Cardiac muscle cell (in vitro differentiated cells and primary cell): ENCODE measurements at regions not wholly inside any gene's neighbourhood (a gene's known extent, or its start where the extent isn't known, plus 50 kb on each side); places are given as distances from the start of the nearest gene placed in this dataset.

ENCODE experiments used
- DNase-seq, 2 donors: peaks; one replicate each; pipeline versions ENCODE4 v3.0.0 to v3.0.0-alpha.2; 2010 to 2017; ENCODE audit warnings: low read depth in 1 of 2, low spot score in 1 of 2
- H3K27ac ChIP-seq: fragments of 200-600 bp; sonication (generic); 2 replicates; pipeline ENCODE4 v1.5.1; 2016
- H3K27me3 ChIP-seq: fragments of 200-600 bp; sonication (generic); 2 replicates; pipeline ENCODE4 v1.6.0; 2016; ENCODE audit warnings: control low read depth
- H3K36me3 ChIP-seq: fragments of 200-600 bp; sonication (generic); 2 replicates; pipeline ENCODE4 v1.5.1; 2016; ENCODE audit warnings: control low read depth
- H3K4me1 ChIP-seq: fragments of 200-600 bp; sonication (generic); 2 replicates; pipeline ENCODE4 v1.8.1; 2017; ENCODE audit warnings: low read depth, mild to moderate bottlenecking, mixed run types
- H3K4me3 ChIP-seq: fragments of 200-600 bp; sonication (generic); 2 replicates; pipeline ENCODE4 v1.5.1; 2016; ENCODE audit warnings: mild to moderate bottlenecking
- H3K9me3 ChIP-seq: fragments of 200-600 bp; sonication (generic); 2 replicates; pipeline ENCODE4 v1.5.1; 2017; ENCODE audit warnings: low read depth, mild to moderate bottlenecking, control low read depth
- CTCF ChIP-seq: IDR thresholded peaks from 2 replicates; pipeline ENCODE4 v1.5.1; 2012; ENCODE audit warnings: low read depth, mild to moderate bottlenecking, low read length

- Histone ChIP-seq H3K9me3 (no peaks in the 10 kb centered on the region), H3K27ac (no peak overlapping the region), H3K4me1 (no peaks in the 10 kb centered on the region), H3K4me3 (no peak overlapping the region), H3K27me3 (no peaks in the 10 kb centered on the region), H3K36me3 (no peaks in the 10 kb centered on the region)
- no peak for DNase-seq
- TF ChIP-seq CTCF = no peak
These were observed 126.9 kb downstream of the SOX11 start for GRCh38 chr2:5818961-5819600.

- Histone ChIP-seq H3K27ac (no peak overlapping the region), H3K4me1 (no peaks in the 10 kb centered on the region), H3K9me3 (no peaks in the 10 kb centered on the region), H3K27me3 (no peaks in the 10 kb centered on the region), H3K36me3 (no peaks in the 10 kb centered on the region), H3K4me3 (no peak overlapping the region)
- TF ChIP-seq CTCF = no peak
- no peak for DNase-seq
These were observed 131.9 kb downstream of the SOX11 start for GRCh38 chr2:5824126-5824525.

- TF ChIP-seq CTCF = no peak
- H3K4me3 ChIP-seq = no peak overlapping the region
- H3K36me3 ChIP-seq = no peaks in the 10 kb centered on the region
- no peak overlapping the region for H3K27ac ChIP-seq
- H3K4me1 ChIP-seq = no peaks in the 10 kb centered on the region
- DNase-seq = no peak
- H3K9me3 ChIP-seq = no peaks in the 10 kb centered on the region
- no peaks in the 10 kb centered on the region for H3K27me3 ChIP-seq
These were observed 133.5 kb downstream of the SOX11 start for GRCh38 chr2:5825686-5826085.

GRCh38 chr2:5826979-5827655 lies 134.9 kb downstream of the SOX11 start:
- H3K9me3 ChIP-seq = no peaks in the 10 kb centered on the region
- TF ChIP-seq CTCF = no peak
- no peak overlapping the region for H3K27ac ChIP-seq
- no peaks in the 10 kb centered on the region for H3K36me3 ChIP-seq
- DNase-seq = no peak
- H3K4me3 ChIP-seq = no peak overlapping the region
- H3K4me1 ChIP-seq = no peaks in the 10 kb centered on the region
- no peaks in the 10 kb centered on the region for H3K27me3 ChIP-seq

- no peaks in the 10 kb centered on the region for H3K36me3 ChIP-seq
These were observed 142.3 kb downstream of the SOX11 start for GRCh38 chr2:5834501-5834900.

More at GRCh38 chr2:5834501-5834900, 142.3 kb downstream of the SOX11 start:
- DNase-seq = no peak
- no peak overlapping the region for H3K27ac ChIP-seq
- no peaks in the 10 kb centered on the region for H3K9me3 ChIP-seq
- H3K4me1 ChIP-seq = no peaks in the 10 kb centered on the region
- H3K27me3 ChIP-seq = no peaks in the 10 kb centered on the region
- no peak overlapping the region for H3K4me3 ChIP-seq
- TF ChIP-seq CTCF = no peak
